ENCODE measurements at regions not wholly inside any gene's neighbourhood (a gene's known extent, or its start where the extent isn't known, plus 50 kb on each side); places are given as distances from the start of the nearest gene placed in this dataset.
A peak's percentile ranks its signal among the peaks of the same experiment; 100 is the strongest.

DNA sequence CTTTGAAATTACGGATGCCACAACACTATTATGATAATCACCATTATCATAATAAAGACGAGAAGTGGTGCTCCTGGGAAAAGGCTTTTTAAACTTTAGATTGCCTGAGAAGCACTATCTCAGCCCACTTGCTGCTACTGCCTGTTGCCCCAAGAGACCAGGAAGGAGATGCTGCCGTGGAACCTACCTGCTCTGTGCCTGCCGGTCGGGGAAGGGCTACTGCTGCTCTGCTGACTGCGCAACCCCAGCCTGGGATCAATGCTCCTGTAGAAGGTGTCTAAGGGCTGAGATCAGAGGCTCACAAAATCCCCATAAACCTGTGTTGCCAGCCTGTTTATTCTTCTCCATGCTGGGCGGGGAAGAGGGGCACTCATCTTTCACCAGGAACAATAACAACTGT lies 145.3 kb upstream of the VCX3B start:
- DNase-seq (ENCODE audit: low spot score): no peak

GRCh38 chrX:8323356-8323755 lies 141.3 kb upstream of the VCX3B start:
- DNase-seq (ENCODE audit: low spot score): no peak

DNA sequence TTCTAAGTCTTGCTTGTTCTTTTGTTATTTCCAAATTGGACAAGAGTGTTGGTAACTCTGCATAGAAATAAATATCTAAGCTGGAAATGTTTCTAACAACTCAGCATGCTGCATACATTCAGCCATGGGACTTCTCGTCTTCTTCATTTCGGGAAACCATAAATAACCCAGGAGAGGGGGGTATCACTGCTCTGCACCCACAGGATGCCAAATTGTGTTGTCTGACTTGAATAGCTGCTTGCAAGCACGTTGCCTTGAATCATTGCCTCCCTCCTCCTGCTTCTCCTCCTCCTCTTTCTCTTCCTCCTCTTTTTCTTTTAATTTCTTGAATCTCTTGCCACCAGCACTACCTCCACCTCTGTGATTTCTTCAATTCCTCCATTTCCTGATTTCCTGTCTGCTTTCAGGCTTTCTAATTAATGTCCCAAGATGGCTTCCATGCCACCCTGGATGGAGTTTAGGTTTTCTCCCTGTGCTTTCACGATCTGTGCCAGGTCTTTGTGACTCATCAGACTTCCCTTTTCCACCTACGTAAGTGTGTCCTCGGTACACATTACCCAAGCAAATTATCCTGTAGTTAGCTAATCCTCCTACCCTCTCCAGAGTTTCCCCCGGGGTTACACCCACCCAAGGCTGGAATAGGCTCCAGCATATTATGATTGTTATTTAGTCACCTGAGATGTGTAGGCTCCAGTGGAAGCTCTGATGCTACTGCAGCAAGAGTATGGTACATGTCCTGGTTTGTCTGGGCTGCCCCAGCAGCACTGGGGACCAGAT lies 122.6 kb upstream of the VCX3B start:
- no peak for DNase-seq (ENCODE audit: low spot score)

GRCh38 chrX:8345473-8345872 lies 119.2 kb upstream of the VCX3B start:
- DNase-seq (ENCODE audit: low spot score): no peak

DNA sequence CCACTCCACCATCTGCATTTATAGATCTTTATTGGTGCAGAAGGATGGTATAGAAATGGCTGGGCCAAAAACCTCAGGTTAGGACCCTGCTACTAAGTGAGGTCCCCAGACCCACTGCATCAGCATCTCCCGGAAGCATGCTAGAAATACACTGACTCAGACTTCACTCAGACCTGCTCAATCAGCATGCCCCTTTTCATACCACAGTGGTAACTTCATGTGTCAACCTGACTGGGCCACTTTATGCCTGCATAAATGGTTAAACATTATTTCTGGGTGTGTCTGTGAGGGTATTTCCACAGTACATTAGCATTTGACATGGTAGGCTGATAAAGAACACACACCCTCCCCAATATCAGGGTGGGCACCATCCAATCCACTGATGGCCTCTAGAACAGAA lies 118.6 kb upstream of the VCX3B start:
- DNase-seq (ENCODE audit: low spot score): no peak

DNA sequence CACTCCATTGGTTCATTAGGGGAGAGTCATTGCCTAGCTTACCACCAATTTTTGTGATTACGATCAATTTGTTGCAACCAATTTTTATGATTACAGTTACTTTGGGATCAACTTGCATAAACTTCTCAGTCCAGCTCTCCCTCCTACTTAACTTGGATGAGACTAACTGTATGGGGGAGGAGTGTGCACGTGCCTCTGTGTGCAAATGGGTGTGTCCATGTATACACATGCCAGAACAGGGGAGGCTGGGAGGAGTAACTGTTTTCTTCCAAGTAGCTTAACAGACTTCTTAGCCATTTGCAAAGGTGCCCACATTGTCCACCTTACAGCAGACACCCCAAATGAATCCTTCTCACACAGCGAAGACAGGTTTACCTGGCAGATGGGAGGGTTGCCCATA lies 117.7 kb upstream of the VCX3B start:
- no peak for DNase-seq (ENCODE audit: low spot score)

DNA sequence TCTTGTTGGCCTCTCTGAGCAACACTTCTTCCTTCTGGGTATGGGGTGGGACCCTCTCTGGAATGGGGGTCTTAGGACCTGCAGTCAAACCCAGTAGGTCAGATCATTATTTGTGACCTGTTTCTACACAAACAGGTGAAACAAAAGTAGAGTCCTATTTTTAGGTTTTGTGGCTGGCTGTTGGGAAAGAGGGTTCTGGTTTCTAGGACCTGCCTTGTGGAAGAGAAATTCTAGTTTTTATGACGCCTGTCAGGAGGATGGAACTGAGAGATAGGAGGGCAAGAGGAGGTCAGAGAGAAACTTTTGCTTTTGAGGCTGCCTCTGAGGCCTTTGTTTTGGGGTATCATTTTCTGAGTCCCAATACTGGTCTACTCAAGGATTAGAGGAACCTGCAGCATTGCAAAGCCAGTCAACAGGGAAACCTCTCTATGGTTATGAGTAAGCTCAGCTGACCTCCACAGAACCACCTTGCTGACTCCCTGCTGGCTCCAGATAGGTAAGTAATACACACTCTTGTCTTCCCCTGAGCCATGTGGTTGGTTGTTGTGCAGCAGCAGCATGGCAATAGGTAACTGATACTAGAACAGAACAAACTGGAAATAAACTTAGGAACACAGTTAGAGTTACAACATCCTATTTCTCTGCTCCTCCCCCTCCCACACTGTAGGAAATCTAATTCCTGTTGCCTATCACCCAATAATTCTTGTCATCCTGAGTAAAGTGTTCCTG lies 114.7 kb upstream of the VCX3B start:
- no peak for DNase-seq (ENCODE audit: low spot score)

DNA sequence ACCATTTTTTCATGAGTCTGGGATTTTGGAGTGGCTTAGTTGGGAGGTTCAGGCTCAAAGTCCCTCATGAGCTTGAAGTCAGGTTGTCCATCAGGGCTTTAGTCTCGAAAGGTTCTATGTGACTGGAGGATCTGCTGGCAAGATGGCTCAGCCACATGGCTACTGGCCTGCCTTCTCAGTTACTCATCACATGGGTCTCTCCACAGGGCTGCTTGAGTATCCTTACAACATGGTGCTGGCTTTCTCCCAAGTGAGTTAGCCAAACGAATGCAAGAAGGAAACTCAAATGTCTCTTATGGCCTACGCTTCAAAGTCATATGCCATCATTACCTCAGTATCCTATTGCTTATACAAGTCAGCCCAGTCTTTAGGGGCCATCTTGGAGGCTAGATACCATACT lies 106.3 kb upstream of the VCX3B start:
- DNase-seq (ENCODE audit: low spot score): no peak

DNA sequence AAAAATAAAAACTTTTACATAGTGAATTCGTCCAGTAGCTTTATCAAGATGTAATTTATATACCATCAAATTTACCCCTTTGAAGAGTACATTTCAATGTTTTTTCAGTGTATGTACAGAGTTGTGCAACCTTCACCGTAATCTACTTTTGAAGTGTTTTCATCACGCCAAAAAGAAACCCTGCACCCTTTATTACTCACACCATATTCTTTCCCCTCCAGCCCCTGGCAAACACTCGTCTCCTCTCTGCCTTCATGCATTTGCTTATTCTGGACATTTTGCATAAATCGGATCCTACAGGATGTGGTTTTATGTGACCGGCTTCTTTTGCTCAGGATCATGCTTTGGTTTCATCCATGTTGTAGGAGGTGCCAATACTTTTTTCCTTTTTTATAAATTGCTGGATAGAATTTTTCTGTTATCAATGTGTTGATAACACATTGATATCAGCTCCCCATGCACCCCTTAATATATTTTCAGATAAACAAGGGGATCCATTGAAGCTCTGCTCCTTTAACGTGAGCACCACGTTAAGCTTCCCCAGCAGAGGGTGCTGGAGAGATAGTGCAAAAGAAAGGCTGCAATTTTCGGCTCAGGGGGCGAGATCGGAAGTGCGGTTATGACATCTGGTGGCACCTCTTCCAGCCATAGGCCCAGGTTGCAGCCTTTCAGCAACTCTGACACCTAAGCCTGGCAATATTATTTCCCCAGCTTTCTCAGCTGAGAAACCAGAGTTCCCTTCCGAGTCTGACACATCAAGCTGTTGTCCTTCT lies 100.1 kb upstream of the VCX3B start:
- no peak for DNase-seq (ENCODE audit: low spot score)

DNA sequence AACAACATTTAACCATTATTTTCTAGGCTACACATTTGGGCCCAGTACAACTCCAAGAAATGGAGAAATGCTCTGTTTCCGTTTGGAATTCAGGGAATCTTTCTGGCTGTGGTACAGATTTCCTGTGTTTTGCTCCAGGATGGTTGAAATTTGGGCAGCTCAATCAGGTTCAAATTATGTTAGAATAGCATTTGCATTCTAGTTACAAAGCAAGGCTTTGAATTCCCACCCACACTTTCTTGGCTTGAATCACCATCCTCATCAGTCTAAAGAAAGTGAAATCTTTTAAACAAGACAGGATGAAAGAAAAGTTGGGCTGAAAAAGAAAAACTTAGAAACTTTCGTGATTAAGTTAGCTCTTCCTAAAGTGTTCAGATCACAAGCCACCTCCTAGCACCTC lies 98.1 kb upstream of the VCX3B start:
- no peak for DNase-seq (ENCODE audit: low spot score)

GRCh38 chrX:8374041-8374825 lies 90.4 kb upstream of the VCX3B start:
- DNase-seq (ENCODE audit: low spot score): no peak

- no peak for DNase-seq (ENCODE audit: low spot score)
These were observed 87.6 kb upstream of the VCX3B start for GRCh38 chrX:8377041-8377440.

- no peak for DNase-seq (ENCODE audit: low spot score)
These were observed 73.9 kb upstream of the VCX3B start for GRCh38 chrX:8390771-8391170.

- DNase-seq (ENCODE audit: low spot score): no peak
These were observed 60.6 kb upstream of the VCX3B start for GRCh38 chrX:8403988-8404387.

DNA sequence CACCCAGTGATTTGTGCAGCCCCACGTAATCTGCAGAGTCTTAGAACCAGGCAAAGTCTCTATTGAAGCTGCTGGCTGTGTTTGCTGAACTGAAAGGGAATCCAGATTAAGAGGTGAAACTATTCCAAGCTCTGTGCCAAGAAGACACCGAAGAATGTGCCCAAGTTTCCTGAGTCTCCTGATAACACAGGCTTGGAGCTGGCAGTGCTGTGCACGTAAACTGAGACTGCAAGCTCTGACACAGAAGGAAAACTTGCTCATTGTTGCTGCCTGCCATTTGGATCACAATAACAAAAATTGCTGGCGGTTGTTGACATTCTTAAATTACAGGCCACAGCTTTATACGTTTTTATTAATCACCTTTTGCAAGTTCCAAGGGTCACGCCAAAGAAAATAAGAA lies 60.2 kb upstream of the VCX3B start:
- DNase-seq (ENCODE audit: low spot score): peak; percentile 21

GRCh38 chrX:8404926-8405325 lies 59.7 kb upstream of the VCX3B start:
- DNase-seq (ENCODE audit: low spot score): no peak

DNA sequence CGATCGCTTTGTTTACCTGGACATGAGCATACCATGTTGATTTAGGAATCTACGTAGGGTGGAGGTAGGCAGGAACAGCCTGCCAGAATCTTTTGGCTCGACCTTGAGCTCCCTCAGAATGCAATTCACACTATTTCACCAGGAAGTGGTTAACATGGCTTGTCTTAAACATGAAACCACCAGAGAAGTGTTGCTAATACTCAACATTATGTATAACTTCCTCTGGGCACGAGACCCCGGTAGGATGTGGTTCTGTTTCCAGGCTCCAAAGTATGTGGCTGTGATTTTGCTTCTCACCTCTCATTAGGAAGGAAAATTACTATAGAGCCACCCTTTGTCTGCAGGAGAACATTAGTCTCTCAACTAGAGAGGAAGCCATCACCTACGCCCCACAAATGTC lies 59.0 kb upstream of the VCX3B start:
- no peak for DNase-seq (ENCODE audit: low spot score)

- DNase-seq (ENCODE audit: low spot score): no peak
These were observed 51.4 kb upstream of the VCX3B start for GRCh38 chrX:8413279-8413678.

All from mucosa of gallbladder (tissue), 1 donor.